K562 (cell line): ENCODE measurements at regions not wholly inside any gene's neighbourhood (a gene's known extent, or its start where the extent isn't known, plus 50 kb on each side); places are given as distances from the start of the nearest gene placed in this dataset.

Source experiments
- CBX8 ChIP-seq: fragments of 200-600 bp; sonication (generic); IDR thresholded peaks from 2 replicates; pipeline ENCODE4 v1.6.1; 2012; ENCODE audit warnings: borderline replicate concordance, mixed run types, low read depth, mild to moderate bottlenecking, moderate library complexity, mixed read lengths, low read length, control low read depth, inconsistent platforms; ENCODE audit not compliant: poor library complexity, severe bottlenecking; ENCODE audit errors: extremely low read depth
- KDM2B ChIP-seq: fragments of 250-450 bp; sonication (Bioruptor Pico); IDR thresholded peaks from 2 replicates; pipeline ENCODE4 v1.8.0; 2021; ENCODE audit warnings: mild to moderate bottlenecking, moderate library complexity
- MLLT1 ChIP-seq, 2 experiments: fragments of 450-650 bp; IDR thresholded peaks; 2 replicates each; pipeline ENCODE4 v1.6.1; 2016
- RREB1 ChIP-seq: fragments of 250-450 bp; sonication (Bioruptor Pico); IDR thresholded peaks from 2 replicates; pipeline ENCODE4 v1.4.0; 2020
- ZBTB7A ChIP-seq: IDR thresholded peaks from 2 replicates; pipeline ENCODE4 v1.6.1; 2011; ENCODE audit warnings: low read depth, mild to moderate bottlenecking, low read length, moderate library complexity, borderline replicate concordance; ENCODE audit not compliant: control insufficient read depth

GRCh38 chr2:22020091-22020742, 896.4 kb downstream of the TDRD15 start (continued):
- TF ChIP-seq ZBTB7A (no peak), RREB1 (CRISPR knock-in tag) (no peak), MLLT1 (IDR thresholded peaks at IDR 0.05) (no peak), CBX8 (no peak), KDM2B (CRISPR knock-in tag) (no peak)
